GM21526 (cell line): ENCODE measurements at regions not wholly inside any gene's neighbourhood (a gene's known extent, or its start where the extent isn't known, plus 50 kb on each side); places are given as distances from the start of the nearest gene placed in this dataset.
"Not testable (repeated sequence)": the region's sequence is repeated elsewhere in the genome, so short reads cannot be mapped to it uniquely, and the experiment has no call there.

Experiments used
- ATAC-seq: cut with Tn5 transposase; IDR thresholded peaks from one replicate; pipeline ENCODE4 v1.9.1; 2021; ENCODE audit warnings: moderate library complexity; ENCODE audit not compliant: unreplicated experiment, low FRiP score

DNA sequence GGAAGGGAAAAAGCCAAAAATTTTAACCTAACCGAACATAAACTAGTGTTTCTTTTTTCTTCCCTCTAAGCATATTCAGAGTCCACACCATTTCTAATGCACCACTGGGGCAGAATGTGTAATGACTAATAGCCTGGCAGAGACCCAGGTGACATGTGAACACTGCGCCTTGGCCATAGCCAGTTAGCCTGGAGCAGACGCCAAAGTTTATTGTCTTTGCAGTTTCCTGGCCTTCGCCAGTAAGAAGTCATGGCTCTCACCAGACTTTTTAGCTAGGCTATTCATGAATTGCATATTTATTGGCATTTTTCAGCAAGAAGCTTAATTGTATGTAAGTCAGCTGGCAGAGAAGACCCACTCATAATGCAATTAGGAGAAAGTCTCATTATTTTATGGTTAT is 182.8 kb upstream of the SLC27A6 start:
- ATAC-seq, result no peak

DNA sequence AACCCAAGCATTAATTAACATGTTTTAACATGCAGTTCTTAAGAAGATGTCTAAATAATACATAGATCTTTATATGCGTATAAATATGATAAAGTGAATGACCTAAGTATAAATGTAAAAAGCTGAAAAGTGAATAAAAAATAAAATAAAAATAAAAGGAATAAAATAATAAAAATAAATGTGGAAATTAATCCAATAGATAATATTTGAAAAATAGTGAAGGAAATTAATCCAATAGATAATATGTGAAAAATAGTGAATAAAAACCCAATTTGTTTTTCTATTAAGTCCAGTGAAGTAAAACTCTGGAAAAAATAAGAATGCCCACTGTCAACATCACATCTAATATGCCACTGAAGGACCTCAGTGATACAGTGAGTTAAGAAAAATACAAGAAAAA is 180.6 kb upstream of the SLC27A6 start:
- no peak for ATAC-seq

DNA sequence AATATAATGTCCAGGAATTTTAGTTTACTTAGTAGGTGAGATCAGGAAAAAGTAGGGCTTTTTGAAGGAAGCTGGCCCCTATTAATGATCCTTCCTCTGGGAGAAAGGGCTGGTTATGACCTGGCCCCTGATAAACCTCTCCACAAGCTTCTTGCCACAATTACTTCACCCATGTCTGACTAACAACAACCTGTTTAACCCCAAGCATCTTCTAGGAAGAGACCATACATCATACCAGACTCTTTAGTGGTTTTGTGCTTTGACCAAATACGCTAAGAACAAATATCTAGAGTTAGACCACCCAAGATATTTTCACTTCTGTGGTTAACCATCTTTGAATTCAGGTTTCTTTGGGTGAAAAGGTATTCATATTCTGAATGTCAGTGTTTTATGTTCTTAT is 174.0 kb upstream of the SLC27A6 start:
- ATAC-seq, result no peak

DNA sequence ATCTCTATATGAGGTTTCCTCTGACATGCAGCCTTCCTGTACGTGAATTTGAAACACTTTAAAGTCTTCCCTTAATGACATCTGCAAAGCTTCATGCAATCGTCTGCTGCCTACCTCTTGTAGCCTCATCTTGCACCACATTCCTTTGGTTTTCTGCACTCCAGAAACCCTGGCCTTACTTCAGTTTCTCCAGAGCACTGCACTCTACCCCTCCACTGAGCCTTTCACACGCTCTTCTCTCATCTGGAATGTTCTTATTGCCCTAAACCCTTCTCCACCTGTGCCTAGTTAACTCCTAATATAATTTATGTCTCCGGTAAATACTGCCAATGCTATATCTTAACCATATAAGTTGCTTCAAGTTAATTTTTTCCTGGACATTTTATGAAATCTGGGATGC is 168.8 kb upstream of the SLC27A6 start:
- ATAC-seq, result no peak

DNA sequence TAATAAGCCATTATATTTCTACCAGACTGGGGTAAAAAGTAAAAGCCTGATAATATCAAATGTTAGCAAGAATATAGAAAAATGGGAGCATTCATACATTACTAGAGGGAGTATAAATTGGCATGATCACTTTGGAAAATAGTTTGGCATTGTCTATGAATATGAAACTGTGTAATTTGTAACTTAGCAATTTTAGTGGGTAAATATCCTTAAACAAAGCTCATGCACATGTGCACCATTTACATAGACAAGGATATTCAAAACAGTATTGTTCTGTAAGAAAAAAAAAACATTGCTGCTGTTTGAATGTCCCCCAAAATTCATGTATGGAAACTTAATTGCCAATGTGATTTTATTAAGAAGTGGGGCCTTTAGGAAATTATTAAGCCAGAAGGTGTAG is 166.4 kb upstream of the SLC27A6 start:
- no peak for ATAC-seq

DNA sequence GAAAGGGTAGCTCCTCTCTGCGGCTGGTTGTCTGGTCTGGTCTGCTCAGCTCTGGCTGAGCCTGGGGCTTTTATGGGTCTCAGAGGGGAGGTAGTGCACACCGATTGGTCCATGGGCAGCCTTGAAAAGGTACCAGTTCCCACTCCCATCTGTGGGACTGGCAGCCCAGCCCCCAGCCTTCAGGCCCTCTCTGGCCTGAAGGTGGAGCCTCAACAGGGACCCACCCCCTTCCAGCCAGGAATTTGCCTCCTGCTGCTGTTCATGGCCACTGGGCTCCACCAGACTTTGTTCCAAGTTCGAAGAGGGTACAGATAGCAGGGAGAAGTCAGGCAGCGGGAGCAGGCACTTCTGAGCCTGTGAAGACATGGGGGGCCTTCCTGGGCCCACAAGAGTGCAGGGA is 165.3 kb upstream of the SLC27A6 start:
- ATAC-seq, result no peak

DNA sequence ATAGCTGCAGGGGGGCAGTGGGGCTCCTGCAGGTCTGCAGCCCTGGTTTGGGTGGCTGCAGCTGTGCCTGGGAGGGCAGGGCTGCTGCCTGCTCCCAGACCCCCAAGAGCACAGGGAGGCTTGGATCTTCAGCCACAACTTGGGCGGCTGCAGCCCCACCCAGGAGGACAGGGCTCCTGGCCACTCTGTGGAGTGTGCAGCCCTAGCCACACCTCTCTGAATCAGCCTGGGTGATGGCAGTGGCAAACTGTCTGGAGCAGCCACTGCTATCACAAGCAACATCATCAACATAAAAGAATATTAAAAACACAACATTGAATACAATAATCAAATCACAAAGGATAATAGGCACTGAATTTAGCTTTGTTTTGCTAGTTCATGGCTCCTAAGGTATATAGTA is 164.9 kb upstream of the SLC27A6 start:
- ATAC-seq, result no peak

DNA sequence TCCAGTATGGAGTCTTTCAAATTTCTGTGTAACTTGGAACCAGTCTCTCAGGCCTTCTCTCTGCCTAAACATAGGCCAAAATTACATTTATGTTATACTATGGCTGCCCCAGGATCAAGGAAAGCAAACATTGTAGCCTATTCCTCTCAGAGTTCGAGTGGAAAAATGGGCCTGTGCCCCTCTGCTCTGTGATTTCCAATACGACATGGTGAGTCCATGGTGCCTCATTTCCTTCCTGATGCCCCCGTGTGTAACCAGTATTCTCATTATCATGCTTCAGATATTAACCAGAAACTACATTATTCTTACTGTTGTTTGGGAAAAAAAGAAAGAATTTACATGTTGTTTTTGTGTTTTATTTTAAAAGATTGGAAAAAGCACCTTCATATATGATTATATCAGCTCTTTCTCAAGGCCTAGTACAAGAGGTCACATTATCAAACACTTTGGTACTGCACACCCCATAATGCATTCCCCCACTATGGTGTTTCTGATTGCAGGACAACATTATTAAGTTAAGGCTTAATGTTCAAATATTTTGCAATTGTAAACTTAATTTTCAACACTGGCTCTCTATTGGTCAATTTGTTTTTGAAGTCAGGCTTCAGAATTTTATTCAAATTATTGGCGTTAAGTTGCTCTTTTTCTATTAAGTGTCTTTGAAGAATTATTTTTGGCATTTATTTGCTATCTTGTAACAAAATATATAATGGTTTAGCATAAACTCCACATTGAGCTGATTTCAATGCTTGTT is 151.8 kb upstream of the SLC27A6 start:
- ATAC-seq, result no peak

DNA sequence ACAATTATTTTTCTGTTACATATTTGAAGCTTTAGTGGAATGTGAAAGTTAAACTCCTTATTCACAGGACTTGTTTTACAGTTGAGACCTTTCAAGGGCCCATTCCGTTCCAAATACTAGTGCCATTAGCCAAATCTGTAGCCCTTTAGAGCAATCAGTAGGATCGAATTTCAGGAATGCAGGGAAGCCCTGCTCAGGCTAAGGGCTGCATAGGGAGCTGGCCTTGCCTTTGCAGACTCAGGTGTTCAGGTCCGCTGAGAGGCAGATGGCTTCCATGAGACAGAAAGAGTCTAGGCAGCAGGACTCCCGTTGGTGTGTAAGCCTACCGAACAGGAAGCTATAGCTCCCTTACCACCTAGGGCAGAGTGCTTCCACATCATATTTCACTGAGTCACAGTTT is 150.1 kb upstream of the SLC27A6 start:
- no peak for ATAC-seq

DNA sequence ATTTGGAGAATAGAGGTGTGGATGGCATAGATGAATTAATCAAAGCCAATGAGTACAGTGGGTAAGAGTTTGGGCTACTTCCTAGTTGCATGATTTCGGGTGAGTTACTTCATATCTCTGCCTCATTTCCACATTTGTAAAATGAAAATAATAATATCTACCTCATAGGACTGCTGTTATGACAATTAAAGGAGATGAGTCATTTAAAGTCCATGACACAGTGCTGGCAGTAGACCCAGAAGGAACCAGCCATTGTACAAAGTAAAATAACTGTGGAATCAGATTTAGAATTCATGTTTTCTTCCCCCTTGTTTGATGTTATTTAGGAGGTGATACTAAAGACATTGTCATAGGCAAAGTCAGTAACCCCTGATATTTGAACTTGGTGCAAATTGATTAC is 139.5 kb upstream of the SLC27A6 start:
- ATAC-seq, result no peak

DNA sequence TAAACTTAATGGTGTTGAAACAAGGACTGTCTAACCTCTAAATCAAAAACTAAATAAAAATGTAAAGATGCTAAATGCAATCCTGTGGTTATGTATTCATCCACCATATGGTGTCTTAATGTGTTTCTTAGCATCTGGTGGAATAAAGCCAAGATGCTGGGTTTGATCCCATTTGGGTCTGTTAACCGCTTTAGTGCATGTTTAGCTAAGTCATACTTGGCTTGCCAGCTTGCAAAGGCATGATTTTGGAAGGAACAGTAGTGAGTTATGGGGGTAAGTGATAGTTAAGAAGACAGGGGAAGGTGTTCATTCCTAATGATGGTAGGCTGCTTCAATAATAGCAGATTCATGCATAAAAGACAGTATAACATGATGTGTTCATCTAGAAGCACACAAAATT is 139.0 kb upstream of the SLC27A6 start:
- ATAC-seq, result no peak

DNA sequence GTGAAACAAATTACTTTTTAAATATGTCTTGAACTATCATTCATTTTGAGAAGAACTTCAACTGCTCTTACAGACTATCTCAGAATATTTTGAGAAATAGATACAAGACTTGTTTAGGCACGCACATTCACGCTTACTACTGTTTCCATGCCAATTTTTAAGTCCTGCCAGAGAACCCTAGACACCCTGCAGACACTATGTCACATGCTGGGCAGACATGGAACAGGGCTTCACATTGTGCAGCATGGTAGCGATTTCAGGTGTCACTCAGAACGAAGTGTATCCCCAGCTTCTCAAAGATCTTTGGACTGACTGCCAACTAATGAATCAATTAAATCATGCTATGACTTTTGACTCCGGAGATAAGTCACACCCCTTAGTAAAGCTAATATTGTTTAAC is 128.7 kb upstream of the SLC27A6 start:
- no peak for ATAC-seq

DNA sequence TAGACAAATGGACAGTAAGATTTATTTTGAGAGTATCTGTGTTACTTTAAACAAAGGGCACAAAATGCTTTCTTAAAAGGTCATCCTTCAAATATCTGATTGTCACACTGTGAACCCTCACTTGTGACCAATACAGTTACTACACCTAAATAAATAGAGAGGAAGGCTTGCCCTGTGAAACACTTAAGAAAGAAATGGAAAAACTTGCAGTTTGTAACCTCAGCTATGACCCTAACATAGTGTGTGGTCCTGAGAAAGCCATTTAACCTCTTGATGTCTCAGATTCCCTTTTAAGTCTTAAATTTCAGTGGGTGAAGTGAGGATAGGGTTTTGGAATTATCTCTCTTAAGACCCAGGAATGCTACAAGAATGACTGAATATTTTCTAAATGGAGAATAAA is 126.7 kb upstream of the SLC27A6 start:
- ATAC-seq, result no peak

DNA sequence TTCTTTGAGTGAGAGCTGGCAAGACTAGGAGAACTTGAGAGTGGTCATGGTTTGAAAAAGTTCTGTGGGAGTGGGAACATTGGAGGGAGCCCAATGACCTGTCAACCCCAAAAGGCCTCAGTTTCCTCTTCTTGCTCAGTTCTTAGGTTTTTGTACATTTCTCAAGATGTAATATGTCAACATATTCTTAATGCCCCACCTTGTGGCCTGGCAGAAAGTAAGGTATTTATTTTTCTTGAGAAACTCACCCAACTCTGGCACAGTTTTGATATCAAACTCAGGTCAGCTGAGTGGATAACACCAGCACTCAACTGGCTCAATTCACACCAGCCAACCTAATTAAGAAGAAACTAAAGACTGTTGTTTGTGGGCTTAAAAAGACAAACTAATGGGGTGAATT is 123.0 kb upstream of the SLC27A6 start:
- no peak for ATAC-seq

DNA sequence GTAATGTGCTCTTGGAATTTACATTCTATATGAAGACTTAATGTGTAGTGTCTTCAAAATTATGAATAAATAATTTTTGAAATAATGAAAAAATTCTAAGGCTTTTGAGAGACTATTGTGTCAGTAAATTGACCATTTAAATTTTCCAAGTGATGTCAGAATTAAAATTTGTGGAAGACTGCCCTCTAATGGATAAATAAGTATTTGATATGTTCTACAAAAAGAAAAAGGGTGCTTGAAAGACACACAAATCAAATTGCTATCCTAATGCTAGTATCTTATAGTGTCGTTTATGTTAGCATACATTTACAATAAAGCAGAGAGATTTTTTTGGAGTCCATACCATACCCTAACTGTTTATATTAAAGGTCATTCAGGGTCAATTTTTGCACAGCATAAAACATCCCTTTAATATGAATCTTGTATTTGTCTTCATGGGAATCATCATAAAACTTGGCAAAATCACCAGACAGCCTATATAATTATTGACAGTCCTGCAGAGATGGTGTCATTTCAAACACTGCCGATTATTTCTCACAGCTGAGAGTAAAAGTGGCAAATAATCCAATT is 120.8 kb upstream of the SLC27A6 start:
- ATAC-seq, result no peak

DNA sequence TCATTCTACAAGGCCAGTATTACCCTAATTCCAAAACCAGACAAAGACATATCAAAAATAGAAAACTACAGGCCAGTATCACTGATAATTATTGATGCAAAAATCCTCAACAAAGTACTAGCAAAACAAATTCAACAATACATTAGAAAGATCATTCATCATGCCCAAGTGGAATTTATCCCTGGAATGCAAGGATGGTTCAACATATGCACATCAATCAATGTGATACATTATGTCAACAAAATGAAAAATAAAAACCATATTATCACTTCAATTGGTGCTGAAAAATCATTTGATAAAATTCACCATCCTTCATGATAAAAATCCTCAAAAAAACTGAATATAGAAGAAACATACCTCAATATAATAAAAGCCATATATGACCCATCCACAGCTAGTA is 115.2 kb upstream of the SLC27A6 start:
- no peak for ATAC-seq

DNA sequence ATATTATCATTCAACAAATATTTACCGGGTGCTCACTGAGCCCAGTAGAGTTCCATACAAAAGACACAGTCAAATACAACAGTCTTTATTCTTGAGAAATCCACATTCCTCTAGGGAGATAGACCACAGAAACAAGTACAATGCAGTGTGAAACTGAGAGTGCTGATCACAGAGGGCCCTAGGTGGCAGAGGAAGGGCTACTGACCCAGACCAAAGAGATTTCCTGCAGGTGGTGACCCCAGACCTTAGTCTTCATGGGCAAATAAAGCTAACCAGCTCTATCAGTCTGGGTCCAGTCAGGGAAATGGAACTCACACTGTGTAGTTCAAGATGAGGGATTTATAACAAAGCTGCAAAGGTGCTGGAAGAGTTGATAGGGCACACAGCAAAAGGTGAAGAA is 110.4 kb upstream of the SLC27A6 start:
- no peak for ATAC-seq

DNA sequence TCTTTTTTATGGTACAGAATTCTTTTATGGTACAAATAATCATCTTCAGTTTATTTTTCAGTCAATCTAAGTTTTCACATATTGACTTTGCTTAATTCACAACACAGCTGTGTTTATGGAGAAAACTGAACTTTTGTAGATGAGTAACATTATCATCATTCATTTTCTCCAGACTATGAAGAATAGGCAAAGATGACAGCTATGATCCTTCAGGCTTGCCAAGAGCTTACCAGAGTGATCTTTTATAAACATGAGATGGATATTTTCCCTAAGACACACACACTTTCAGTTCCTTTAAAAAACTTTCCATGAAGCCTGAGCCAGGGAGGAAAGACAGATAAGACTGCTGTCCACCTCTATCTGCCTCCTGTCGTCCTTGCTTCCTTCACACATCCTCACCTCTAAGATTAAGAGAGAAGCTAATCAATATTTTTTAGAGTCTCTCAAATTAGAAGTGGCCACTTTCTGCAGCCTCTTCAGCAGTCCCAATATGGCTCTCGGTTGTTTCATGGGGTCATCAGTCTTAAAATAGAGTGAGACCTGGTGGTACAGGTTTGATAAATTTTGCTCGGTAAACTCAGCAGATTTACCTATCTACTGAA is 108.1 kb upstream of the SLC27A6 start:
- no peak for ATAC-seq

DNA sequence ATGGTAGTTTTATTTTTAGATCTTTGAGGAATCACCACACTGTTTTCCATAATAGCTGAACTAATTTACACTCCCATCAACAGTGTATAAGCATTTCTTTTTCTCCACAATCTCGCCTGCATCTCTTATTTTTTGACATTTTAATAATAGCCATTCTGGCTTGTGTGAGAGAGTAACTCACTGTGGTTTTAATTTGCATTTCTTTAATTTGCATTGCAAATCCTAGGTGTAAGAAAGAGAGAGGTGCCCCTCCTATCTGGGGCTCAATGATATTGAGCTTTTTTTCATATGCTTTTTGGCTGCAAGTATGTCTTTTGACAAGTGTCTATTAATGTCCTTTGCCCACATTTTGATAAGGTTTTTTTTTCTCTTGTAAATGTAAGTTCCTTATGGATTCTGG is 106.3 kb upstream of the SLC27A6 start:
- ATAC-seq, result no peak

DNA sequence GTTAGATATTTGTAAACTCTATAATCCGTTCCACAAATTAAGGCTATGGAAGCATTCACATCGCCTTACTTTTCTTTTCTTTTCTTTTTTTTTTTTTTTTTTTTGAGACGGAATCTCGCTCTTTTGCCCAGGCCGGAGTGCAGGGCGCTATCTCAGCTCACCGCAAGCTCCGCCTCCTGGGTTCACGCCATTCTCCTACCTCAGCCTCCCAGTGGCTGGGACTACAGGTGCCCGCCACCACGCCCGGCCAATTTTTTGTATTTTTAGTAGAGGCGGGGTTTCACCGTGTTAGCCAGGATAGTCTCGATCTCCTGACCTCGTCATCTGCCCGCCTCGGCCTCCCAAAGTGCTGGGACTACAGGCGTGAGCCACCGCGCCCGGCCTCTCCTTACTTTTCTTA is 104.1 kb upstream of the SLC27A6 start:
- ATAC-seq, result not testable (repeated sequence)

DNA sequence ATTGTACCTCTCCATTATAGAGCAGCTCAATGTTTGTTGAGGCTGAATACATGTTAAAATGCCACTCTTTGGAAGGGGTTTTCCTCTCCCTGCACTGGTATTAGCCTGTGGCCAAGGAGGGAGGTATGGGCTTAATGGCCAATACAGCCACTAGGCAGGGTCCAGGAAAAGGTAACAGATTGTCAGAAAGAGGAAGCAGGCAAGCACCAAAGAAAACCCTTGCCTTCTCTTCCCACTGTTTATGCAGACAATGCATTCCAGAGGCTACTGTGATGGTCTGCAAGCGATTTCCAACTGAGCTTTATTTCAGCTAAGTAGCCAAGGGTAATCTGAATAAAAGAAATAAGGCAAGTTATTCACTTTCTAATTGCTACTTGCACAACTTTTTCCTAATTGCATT is 95.3 kb upstream of the SLC27A6 start:
- ATAC-seq, result no peak

DNA sequence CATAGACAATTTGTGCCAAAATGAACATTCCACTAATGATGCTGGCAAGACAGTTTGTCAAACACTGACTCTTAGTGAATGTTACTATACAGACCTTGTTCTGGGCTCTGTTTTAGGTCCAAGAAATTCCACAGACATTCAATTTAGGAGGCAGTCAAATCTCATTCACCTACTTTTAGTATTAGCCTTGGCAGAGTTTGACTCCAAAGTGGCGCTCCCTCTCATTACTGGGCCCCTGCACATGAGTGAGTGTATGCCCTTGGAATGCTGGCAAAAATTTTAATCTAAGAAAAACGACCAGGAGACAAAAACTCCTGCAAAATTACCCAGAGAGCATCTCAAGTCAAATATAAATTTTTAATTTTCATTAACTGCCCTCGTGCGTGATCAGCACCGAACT is 94.9 kb upstream of the SLC27A6 start:
- no peak for ATAC-seq
